HepG2 (cell line): ENCODE measurements at regions not wholly inside any gene's neighbourhood (a gene's known extent, or its start where the extent isn't known, plus 50 kb on each side); places are given as distances from the start of the nearest gene placed in this dataset.

Experiments used
- CCAR2 ChIP-seq: fragments of 200-400 bp; formaldehyde crosslinking; optimal IDR thresholded peaks from 2 replicates; pipeline ENCODE3; 2018; ENCODE audit warnings: low read depth, mild to moderate bottlenecking, low read length, moderate library complexity
- CEBPB ChIP-seq: IDR thresholded peaks from 2 replicates; pipeline ENCODE4 v1.6.1; 2011; ENCODE audit warnings: low read depth, low read length, improper control_type of control experiment, borderline replicate concordance
- CTCF ChIP-seq: sonication (generic); formaldehyde crosslinking; IDR thresholded peaks from 2 replicates; pipeline ENCODE4 v1.5.0; 2020; ENCODE audit warnings: mild to moderate bottlenecking, missing genetic modification reagents, moderate library complexity
- ELK4 ChIP-seq: sonication (generic); formaldehyde crosslinking; IDR thresholded peaks from 2 replicates; pipeline ENCODE4 v1.9.0; 2021; ENCODE audit warnings: missing genetic modification reagents, borderline replicate concordance
- FOXO1 ChIP-seq: sonication (generic); formaldehyde crosslinking; IDR thresholded peaks from 2 replicates; pipeline ENCODE4 v1.4.0; 2020; ENCODE audit warnings: missing genetic modification reagents
- IKZF5 ChIP-seq: IDR thresholded peaks from 2 replicates; pipeline ENCODE4 v1.6.1; 2018; ENCODE audit warnings: missing genetic modification reagents, mild to moderate bottlenecking, missing compliant biosample characterization
- POLR2A ChIP-seq, 2 experiments: IDR thresholded peaks; 2 replicates each; pipeline ENCODE4 v1.6.1; 2011; ENCODE audit warnings: low read depth in 2 of 2, low read length in 2 of 2, mild to moderate bottlenecking in 1 of 2, moderate library complexity in 1 of 2; ENCODE audit not compliant: insufficient read depth in 1 of 2
- PTBP1 ChIP-seq: fragments of 200-400 bp; formaldehyde crosslinking; IDR thresholded peaks from 2 replicates; pipeline ENCODE4 v1.6.1; 2018; ENCODE audit warnings: low read length, low read depth; ENCODE audit not compliant: poor library complexity, severe bottlenecking
- YY1 ChIP-seq: IDR thresholded peaks from 2 replicates; pipeline ENCODE4 v1.6.1; 2011; ENCODE audit warnings: low read length, low read depth, moderate library complexity, mild to moderate bottlenecking; ENCODE audit not compliant: insufficient read depth, insufficient replicate concordance
- ZFAT ChIP-seq: sonication (generic); formaldehyde crosslinking; conservative IDR thresholded peaks from 2 replicates; pipeline ENCODE4 v1.8.1; 2023; ENCODE audit warnings: missing genetic modification reagents, inconsistent platforms
- ZFP36 ChIP-seq: fragments of 150-350 bp; IDR thresholded peaks from 2 replicates; pipeline ENCODE4 v1.6.1; 2018; ENCODE audit warnings: borderline replicate concordance, low read length, low read depth; ENCODE audit not compliant: partially characterized antibody
- ZNF432 ChIP-seq: sonication (generic); formaldehyde crosslinking; IDR thresholded peaks from 2 replicates; pipeline ENCODE4 v1.5.0; 2020; ENCODE audit warnings: missing genetic modification reagents, mild to moderate bottlenecking, borderline replicate concordance
- ZNF451 ChIP-seq: sonication (generic); formaldehyde crosslinking; IDR thresholded peaks from 2 replicates; pipeline ENCODE4 v1.5.0; 2020; ENCODE audit warnings: mild to moderate bottlenecking, missing genetic modification reagents
- ZNF709 ChIP-seq: sonication (generic); formaldehyde crosslinking; IDR thresholded peaks from 2 replicates; pipeline ENCODE4 v1.5.0; 2020; ENCODE audit warnings: mild to moderate bottlenecking, missing genetic modification reagents

- TF ChIP-seq YY1 (no peak), ELK4 (CRISPR knock-in tag) (no peak), IKZF5 (no peak), ZFP36 (no peak), CCAR2 (no peak), PTBP1 (no peak), ZNF709 (CRISPR knock-in tag) (no peak), FOXO1 (no peak), CTCF (CRISPR knock-in tag) (no peak), ZNF432 (CRISPR knock-in tag) (no peak), CEBPB (no peak), ZFAT (CRISPR knock-in tag) (no peak), ZNF451 (no peak), POLR2A (IDR thresholded peaks at IDR 0.05; ENCODE audit: insufficient read depth in 1 of 2, low read depth in 2 of 2, low read length in 2 of 2) (no peak)
These were observed 63.3 kb upstream of the PRKD1 start for GRCh38 chr14:29990993-29991392.
